ENCODE measurements at regions not wholly inside any gene's neighbourhood (a gene's known extent, or its start where the extent isn't known, plus 50 kb on each side); places are given as distances from the start of the nearest gene placed in this dataset.

DNA sequence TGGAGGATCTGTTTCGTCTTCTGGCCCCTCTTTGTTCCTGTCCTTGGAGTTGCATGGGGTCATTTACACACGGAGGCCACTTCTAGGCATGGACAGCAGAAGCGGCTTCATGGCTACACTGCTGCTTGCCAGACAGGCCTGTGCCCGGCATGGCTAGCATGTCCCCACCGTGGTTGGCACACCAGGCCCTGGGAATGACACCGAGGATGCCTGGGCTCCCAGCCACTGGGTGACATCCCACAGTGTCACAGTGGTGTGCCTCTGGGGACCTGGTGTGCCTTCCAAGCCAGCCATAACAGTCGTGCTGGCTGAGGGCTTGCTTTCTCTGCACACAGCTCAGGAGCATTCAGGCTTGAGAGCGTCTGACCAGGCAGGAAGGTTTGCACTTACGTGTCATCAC, 910.1 kb downstream of the TBC1D22A start:
- Histone ChIP-seq H3K9me3 (ENCODE audit: control insufficient read depth, low read length) (no peaks in the 10 kb centered on the region), H3K36me3 (ENCODE audit: control insufficient read depth, insufficient read depth, low read length) (no peaks in the 10 kb centered on the region), H3K27me3 (replicated peaks; ENCODE audit: control insufficient read depth, insufficient read depth, low read length, poor library complexity, severe bottlenecking) (no peaks in the 10 kb centered on the region), H3K4me1 (ENCODE audit: control insufficient read depth, insufficient read depth, low read length, poor library complexity, severe bottlenecking) (no peaks in the 10 kb centered on the region), H3K4me3 (ENCODE audit: insufficient read depth, low read depth, low read length, poor library complexity, severe bottlenecking) (no peak overlapping the region), H3K27ac (ENCODE audit: insufficient read depth, low read length, poor library complexity, severe bottlenecking) (no peak overlapping the region)
- no peak for DNase-seq

DNA sequence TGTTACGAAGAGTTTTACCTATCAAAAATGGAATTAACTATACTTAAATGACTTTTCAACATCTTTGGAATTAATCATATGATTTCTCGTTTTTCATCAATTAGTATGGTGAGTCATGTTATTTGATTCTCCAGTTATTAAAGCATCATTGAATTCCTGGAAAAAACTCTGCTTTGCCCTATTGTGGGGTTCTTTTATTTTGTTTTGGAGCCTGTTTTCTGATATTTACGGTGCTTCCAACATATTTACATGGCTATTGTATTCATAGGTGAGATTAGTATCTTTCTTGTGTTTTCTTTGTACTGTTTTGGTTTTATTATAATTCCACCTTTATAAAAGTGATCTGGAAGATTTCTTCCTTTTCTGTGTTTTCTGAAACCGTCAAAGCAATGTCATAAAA, 902.7 kb downstream of the TBC1D22A start:
- no peaks in the 10 kb centered on the region for H3K9me3 ChIP-seq (ENCODE audit: control insufficient read depth, low read length)
- no peaks in the 10 kb centered on the region for H3K27me3 ChIP-seq (replicated peaks; ENCODE audit: control insufficient read depth, insufficient read depth, low read length, poor library complexity, severe bottlenecking)
- no peaks in the 10 kb centered on the region for H3K4me1 ChIP-seq (ENCODE audit: control insufficient read depth, insufficient read depth, low read length, poor library complexity, severe bottlenecking)
- no peak for DNase-seq
- H3K4me3 ChIP-seq (ENCODE audit: insufficient read depth, low read depth, low read length, poor library complexity, severe bottlenecking): no peak overlapping the region
- no peak overlapping the region for H3K27ac ChIP-seq (ENCODE audit: insufficient read depth, low read length, poor library complexity, severe bottlenecking)
- no peaks in the 10 kb centered on the region for H3K36me3 ChIP-seq (ENCODE audit: control insufficient read depth, insufficient read depth, low read length)

DNA sequence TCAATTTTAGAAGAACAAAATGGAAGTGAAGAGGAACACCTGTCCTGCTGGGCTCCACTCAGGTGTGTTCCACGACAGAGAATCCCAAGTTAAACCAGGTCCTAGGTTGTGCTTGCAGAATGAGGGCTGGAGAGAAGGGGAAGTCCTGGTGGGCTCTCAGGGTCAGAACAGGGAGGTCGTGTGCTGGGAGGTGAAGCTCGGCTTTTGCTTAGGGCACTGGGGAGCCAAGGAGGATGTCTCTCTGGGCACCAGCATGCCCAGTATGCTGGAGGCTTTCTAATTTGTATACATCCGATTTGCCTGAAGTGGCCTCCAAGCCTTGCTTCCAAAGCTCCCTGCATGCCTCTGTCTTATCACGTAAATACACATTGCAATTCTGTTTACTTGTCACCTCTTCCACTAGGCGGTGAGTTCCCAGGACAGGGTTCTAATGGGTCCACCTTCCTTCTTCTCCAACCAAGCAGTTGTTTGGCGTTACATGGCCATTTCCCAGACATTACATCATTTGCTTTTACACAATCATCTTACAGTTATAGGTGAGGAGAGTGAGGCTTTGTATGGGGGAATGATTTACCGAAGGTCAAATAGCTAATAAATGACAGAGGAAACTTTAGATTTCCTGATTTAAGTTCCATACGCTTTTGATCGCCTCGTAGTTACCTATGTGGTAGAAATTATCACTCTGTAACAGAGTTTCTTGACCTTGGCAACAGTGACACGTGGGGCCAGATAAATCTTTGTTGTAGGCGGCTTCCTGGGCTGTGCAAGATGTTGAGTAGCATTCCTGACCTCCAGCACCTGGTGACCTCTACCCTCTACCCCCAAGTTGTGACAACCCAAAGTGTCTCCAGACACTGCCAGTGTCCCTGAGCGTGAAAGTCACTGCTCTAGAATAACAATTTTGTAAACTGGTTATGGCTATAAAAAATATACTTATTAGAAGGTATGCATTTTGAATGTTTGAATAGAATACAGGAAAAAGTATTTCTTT, 901.5 kb downstream of the TBC1D22A start:
- H3K9me3 ChIP-seq (ENCODE audit: control insufficient read depth, low read length): no peaks in the 10 kb centered on the region
- H3K4me1 ChIP-seq (ENCODE audit: control insufficient read depth, insufficient read depth, low read length, poor library complexity, severe bottlenecking): no peaks in the 10 kb centered on the region
- H3K36me3 ChIP-seq (ENCODE audit: control insufficient read depth, insufficient read depth, low read length): no peaks in the 10 kb centered on the region
- H3K27me3 ChIP-seq (replicated peaks; ENCODE audit: control insufficient read depth, insufficient read depth, low read length, poor library complexity, severe bottlenecking): no peaks in the 10 kb centered on the region
- H3K27ac ChIP-seq (ENCODE audit: insufficient read depth, low read length, poor library complexity, severe bottlenecking): no peak overlapping the region
- H3K4me3 ChIP-seq (ENCODE audit: insufficient read depth, low read depth, low read length, poor library complexity, severe bottlenecking): no peak overlapping the region
- no peak for DNase-seq

DNA sequence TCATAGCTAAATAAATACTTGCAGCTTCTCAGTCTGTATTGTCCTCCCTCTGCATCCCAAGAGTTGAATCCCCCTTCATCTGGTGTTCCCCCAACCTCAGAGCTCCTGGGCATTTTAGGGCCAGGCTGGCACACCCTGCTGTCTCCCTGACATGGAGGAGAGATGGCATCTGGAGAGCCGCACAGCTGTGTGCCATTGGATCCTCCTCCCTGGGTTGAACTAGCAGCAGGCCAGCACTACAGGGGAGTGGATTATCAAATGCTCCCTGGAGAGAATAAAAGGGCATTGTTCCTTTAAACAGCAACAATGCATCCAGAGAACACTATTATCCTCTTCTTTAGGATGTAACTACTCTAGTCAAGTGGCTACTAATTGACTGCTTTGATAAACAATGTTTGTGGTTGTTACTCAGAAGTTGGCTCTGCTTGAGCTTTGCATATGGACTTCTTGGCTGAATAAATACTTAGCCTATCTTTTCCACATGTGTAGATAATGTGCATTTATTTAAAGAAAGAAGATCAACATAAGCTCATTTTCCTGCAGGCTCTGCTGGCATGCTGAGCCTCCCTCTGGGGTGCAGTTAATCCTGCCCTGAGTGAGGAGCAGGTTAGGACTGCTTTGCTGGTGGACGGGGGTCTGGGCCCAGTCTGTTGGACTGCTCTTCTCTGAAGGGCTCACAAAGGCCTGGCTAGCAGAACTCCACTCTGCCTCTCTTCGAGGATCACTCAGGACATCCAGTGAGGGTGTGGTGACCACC, 897.2 kb downstream of the TBC1D22A start:
- DNase-seq: no peak
- no peak overlapping the region for H3K27ac ChIP-seq (ENCODE audit: insufficient read depth, low read length, poor library complexity, severe bottlenecking)
- no peaks in the 10 kb centered on the region for H3K27me3 ChIP-seq (replicated peaks; ENCODE audit: control insufficient read depth, insufficient read depth, low read length, poor library complexity, severe bottlenecking)
- no peaks in the 10 kb centered on the region for H3K4me1 ChIP-seq (ENCODE audit: control insufficient read depth, insufficient read depth, low read length, poor library complexity, severe bottlenecking)
- H3K9me3 ChIP-seq (ENCODE audit: control insufficient read depth, low read length): no peaks in the 10 kb centered on the region
- H3K4me3 ChIP-seq (ENCODE audit: insufficient read depth, low read depth, low read length, poor library complexity, severe bottlenecking): no peak overlapping the region
- no peaks in the 10 kb centered on the region for H3K36me3 ChIP-seq (ENCODE audit: control insufficient read depth, insufficient read depth, low read length)

DNA sequence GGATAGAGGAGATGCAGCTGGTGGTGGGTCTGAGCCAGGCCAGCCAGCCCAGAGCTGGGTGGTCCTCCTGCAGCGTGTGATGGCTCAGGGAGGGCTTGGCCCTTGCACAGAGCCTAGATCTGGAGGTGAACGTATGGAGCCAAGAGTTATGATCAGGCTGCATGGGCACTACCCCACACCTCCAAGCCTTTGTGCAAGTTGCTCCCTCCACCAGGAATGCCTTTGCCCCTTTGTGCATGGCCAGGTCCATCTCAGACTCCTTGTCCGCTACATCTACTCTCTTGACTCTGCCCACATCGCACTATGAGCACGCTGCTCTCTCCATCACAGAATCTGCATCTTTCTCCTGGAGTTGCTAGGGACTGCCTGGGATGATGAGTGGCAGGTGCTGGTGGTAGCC, 895.7 kb downstream of the TBC1D22A start:
- H3K27ac ChIP-seq (ENCODE audit: insufficient read depth, low read length, poor library complexity, severe bottlenecking): no peak overlapping the region
- no peak overlapping the region for H3K4me3 ChIP-seq (ENCODE audit: insufficient read depth, low read depth, low read length, poor library complexity, severe bottlenecking)
- no peak for DNase-seq
- no peaks in the 10 kb centered on the region for H3K9me3 ChIP-seq (ENCODE audit: control insufficient read depth, low read length)
- no peaks in the 10 kb centered on the region for H3K4me1 ChIP-seq (ENCODE audit: control insufficient read depth, insufficient read depth, low read length, poor library complexity, severe bottlenecking)
- H3K27me3 ChIP-seq (replicated peaks; ENCODE audit: control insufficient read depth, insufficient read depth, low read length, poor library complexity, severe bottlenecking): no peaks in the 10 kb centered on the region
- no peaks in the 10 kb centered on the region for H3K36me3 ChIP-seq (ENCODE audit: control insufficient read depth, insufficient read depth, low read length)

DNA sequence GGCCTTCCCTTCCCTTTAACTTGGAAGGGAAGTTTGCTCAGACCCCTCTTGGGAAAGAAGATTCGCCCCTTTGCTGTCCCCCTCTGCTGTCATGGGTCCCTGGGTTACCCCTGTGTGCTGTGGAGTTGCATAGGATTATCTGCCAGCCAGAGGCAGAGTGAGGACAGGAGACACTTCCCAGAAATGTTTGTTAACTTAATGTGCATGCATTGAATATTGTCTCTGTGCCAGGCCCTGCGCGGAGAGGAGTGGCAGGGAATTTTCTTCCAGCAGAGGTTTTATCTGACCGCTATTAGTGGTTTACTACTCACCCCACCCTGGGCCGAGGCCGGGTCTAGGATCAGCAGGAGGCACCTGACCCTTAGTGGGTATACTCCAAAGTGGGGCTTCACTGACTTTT, 894.8 kb downstream of the TBC1D22A start:
- DNase-seq: no peak
- no peaks in the 10 kb centered on the region for H3K4me1 ChIP-seq (ENCODE audit: control insufficient read depth, insufficient read depth, low read length, poor library complexity, severe bottlenecking)
- H3K27ac ChIP-seq (ENCODE audit: insufficient read depth, low read length, poor library complexity, severe bottlenecking): no peak overlapping the region
- no peaks in the 10 kb centered on the region for H3K36me3 ChIP-seq (ENCODE audit: control insufficient read depth, insufficient read depth, low read length)
- H3K9me3 ChIP-seq (ENCODE audit: control insufficient read depth, low read length): no peaks in the 10 kb centered on the region
- no peak overlapping the region for H3K4me3 ChIP-seq (ENCODE audit: insufficient read depth, low read depth, low read length, poor library complexity, severe bottlenecking)
- no peaks in the 10 kb centered on the region for H3K27me3 ChIP-seq (replicated peaks; ENCODE audit: control insufficient read depth, insufficient read depth, low read length, poor library complexity, severe bottlenecking)

DNA sequence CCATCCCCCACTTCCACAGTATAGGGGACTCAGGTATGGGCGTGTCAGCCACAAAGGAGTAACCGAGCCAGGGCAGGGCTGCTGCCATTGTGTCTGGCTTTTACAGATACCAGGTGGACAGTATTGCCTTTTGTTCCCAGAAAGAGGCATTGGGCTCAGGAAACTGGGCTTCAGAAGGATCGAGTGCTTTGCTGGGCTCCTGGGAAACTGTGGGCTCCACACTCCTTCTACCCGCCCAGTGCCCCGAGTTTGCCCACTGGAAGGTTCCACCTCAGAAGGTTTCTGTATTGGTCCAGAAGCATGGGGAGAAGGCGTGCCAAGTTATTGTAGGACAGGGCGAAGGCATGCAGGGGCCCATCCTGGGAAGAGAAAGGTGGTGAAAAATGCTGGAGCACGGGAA, 894.4 kb downstream of the TBC1D22A start:
- no peak for DNase-seq
- H3K4me1 ChIP-seq (ENCODE audit: control insufficient read depth, insufficient read depth, low read length, poor library complexity, severe bottlenecking): no peaks in the 10 kb centered on the region
- no peaks in the 10 kb centered on the region for H3K27me3 ChIP-seq (replicated peaks; ENCODE audit: control insufficient read depth, insufficient read depth, low read length, poor library complexity, severe bottlenecking)
- no peak overlapping the region for H3K27ac ChIP-seq (ENCODE audit: insufficient read depth, low read length, poor library complexity, severe bottlenecking)
- no peak overlapping the region for H3K4me3 ChIP-seq (ENCODE audit: insufficient read depth, low read depth, low read length, poor library complexity, severe bottlenecking)
- H3K9me3 ChIP-seq (ENCODE audit: control insufficient read depth, low read length): no peaks in the 10 kb centered on the region
- no peaks in the 10 kb centered on the region for H3K36me3 ChIP-seq (ENCODE audit: control insufficient read depth, insufficient read depth, low read length)

DNA sequence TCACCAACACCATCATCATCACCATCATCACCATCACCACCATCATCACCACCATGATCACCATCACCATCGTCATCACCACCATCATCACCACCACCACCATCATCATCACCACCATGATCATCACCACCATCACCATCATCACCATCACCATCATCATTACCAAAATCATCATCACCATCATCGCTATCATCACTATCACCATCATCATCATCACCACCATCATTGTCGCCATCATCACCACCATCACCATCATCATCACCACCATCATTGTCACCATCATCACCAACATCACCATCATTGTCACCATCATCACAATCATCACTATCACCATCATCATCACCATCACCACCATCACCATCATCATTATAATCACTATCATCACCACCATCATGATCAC, 893.5 kb downstream of the TBC1D22A start:
- no peaks in the 10 kb centered on the region for H3K36me3 ChIP-seq (ENCODE audit: control insufficient read depth, insufficient read depth, low read length)
- H3K27me3 ChIP-seq (replicated peaks; ENCODE audit: control insufficient read depth, insufficient read depth, low read length, poor library complexity, severe bottlenecking): no peaks in the 10 kb centered on the region
- H3K27ac ChIP-seq (ENCODE audit: insufficient read depth, low read length, poor library complexity, severe bottlenecking): no peak overlapping the region

DNA sequence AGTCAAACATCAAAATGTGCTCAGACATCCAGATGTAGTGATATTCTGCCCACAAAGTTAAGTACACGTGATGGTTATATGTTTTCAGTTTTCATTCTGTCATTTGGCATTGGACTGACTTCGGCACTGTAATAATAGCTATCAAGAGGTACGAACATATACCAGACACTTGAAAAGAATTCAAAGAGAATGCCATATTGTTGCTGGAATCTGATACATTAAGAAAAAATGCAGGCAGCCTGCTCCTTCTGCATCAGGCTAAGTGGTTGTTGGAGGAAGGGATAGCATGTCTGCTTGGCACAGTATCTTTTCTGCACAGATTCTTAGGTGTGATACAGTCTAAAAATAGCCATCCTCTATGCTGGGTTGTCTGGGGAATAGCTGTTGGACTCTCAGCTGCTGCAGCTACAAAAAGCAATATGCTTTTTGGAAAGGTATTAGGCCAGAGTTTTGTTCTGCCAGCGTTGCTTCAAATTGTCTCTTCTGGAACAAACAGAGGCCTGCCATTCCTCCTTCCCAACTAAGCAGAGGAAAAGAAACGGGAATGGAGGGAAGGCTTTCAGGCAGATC, 892.6 kb downstream of the TBC1D22A start:
- no peak for DNase-seq
- no peaks in the 10 kb centered on the region for H3K4me1 ChIP-seq (ENCODE audit: control insufficient read depth, insufficient read depth, low read length, poor library complexity, severe bottlenecking)
- H3K4me3 ChIP-seq (ENCODE audit: insufficient read depth, low read depth, low read length, poor library complexity, severe bottlenecking): no peak overlapping the region
- no peaks in the 10 kb centered on the region for H3K27me3 ChIP-seq (replicated peaks; ENCODE audit: control insufficient read depth, insufficient read depth, low read length, poor library complexity, severe bottlenecking)
- no peak overlapping the region for H3K27ac ChIP-seq (ENCODE audit: insufficient read depth, low read length, poor library complexity, severe bottlenecking)
- H3K9me3 ChIP-seq (ENCODE audit: control insufficient read depth, low read length): no peaks in the 10 kb centered on the region
- H3K36me3 ChIP-seq (ENCODE audit: control insufficient read depth, insufficient read depth, low read length): no peaks in the 10 kb centered on the region

More for the DNA sequence above, 893.5 kb downstream of the TBC1D22A start:
- Histone ChIP-seq H3K4me1 (ENCODE audit: control insufficient read depth, insufficient read depth, low read length, poor library complexity, severe bottlenecking) (no peaks in the 10 kb centered on the region), H3K4me3 (ENCODE audit: insufficient read depth, low read depth, low read length, poor library complexity, severe bottlenecking) (no peak overlapping the region), H3K9me3 (ENCODE audit: control insufficient read depth, low read length) (no peaks in the 10 kb centered on the region)
- DNase-seq: no peak

DNA sequence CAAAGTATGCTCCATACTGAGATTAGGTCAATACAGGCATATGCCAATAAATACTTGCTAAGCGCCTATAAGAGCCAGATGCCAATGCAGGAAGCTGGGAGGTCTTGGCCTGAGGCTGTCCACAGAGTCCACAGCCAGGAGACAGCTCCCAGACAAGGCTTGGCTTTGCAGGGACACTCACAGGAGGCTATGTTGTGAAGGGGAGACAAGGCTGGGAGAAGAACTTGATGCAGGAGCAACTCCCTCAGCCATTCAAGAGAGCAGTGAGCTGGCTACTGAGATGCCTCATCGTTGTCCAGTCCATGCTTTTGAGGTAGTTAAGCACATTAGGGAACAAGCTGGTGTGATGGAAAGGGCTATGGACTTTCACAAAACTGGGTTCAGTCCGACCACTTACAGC, 891.5 kb downstream of the TBC1D22A start:
- no peaks in the 10 kb centered on the region for H3K9me3 ChIP-seq (ENCODE audit: control insufficient read depth, low read length)
- DNase-seq: no peak

More for the DNA sequence above, 891.5 kb downstream of the TBC1D22A start:
- H3K4me1 ChIP-seq (ENCODE audit: control insufficient read depth, insufficient read depth, low read length, poor library complexity, severe bottlenecking): no peaks in the 10 kb centered on the region
- H3K4me3 ChIP-seq (ENCODE audit: insufficient read depth, low read depth, low read length, poor library complexity, severe bottlenecking): no peak overlapping the region
- H3K36me3 ChIP-seq (ENCODE audit: control insufficient read depth, insufficient read depth, low read length): no peaks in the 10 kb centered on the region
- no peaks in the 10 kb centered on the region for H3K27me3 ChIP-seq (replicated peaks; ENCODE audit: control insufficient read depth, insufficient read depth, low read length, poor library complexity, severe bottlenecking)
- H3K27ac ChIP-seq (ENCODE audit: insufficient read depth, low read length, poor library complexity, severe bottlenecking): no peak overlapping the region
